ENCODE measurements at regions not wholly inside any gene's neighbourhood (a gene's known extent, or its start where the extent isn't known, plus 50 kb on each side); places are given as distances from the start of the nearest gene placed in this dataset.
A peak's percentile ranks its signal among the peaks of the same experiment; 100 is the strongest.
"Not testable (repeated sequence)": the region's sequence is repeated elsewhere in the genome, so short reads cannot be mapped to it uniquely, and the experiment has no call there.

DNA sequence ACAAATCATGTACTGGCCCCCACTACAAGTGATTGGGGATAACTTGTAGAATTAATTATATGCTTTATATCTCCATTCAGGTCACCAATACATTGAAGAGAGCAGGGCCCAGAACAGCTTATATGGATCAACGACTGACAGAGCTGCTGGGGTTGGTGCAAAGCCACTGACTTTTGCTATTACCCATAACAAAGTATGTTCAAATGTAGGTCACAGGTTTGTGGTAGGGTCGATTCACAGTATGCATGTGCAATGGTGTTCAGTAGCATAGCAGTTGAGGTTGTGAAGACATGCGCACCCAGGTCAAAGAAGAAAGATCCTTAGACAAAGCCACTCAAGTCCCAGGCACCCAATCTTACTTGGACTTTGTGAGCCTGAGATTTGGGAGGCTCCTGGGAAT is 110.6 kb downstream of the NBPF8 start:
- H3K27me3 Mint-ChIP-seq (ENCODE audit: insufficient read depth, unreplicated experiment); intact Hi-C loops (cut with micrococcal nuclease; ENCODE audit: unreplicated experiment); H3K27me3 ChIP-seq (replicated peaks; ENCODE audit: control insufficient read depth, insufficient read depth, low read length); POLR2A ChIA-PET; H3K36me3 ChIP-seq (ENCODE audit: control insufficient read depth, insufficient read depth, low read length); H3K4me1 ChIP-seq; H3K4me3 Mint-ChIP-seq (ENCODE audit: unreplicated experiment); BruUV-seq (replicated peaks); CTCF ChIA-PET; H3K27ac Mint-ChIP-seq (ENCODE audit: unreplicated experiment); H3K36me3 Mint-ChIP-seq (ENCODE audit: insufficient read depth, unreplicated experiment); H3K4me3 ChIP-seq (ENCODE audit: low read depth, low read length); H3K9me3 ChIP-seq; H3K4me1 Mint-ChIP-seq (ENCODE audit: low read depth, unreplicated experiment); H3K9me3 Mint-ChIP-seq (ENCODE audit: unreplicated experiment); DNase-seq: not testable (repeated sequence)

DNA sequence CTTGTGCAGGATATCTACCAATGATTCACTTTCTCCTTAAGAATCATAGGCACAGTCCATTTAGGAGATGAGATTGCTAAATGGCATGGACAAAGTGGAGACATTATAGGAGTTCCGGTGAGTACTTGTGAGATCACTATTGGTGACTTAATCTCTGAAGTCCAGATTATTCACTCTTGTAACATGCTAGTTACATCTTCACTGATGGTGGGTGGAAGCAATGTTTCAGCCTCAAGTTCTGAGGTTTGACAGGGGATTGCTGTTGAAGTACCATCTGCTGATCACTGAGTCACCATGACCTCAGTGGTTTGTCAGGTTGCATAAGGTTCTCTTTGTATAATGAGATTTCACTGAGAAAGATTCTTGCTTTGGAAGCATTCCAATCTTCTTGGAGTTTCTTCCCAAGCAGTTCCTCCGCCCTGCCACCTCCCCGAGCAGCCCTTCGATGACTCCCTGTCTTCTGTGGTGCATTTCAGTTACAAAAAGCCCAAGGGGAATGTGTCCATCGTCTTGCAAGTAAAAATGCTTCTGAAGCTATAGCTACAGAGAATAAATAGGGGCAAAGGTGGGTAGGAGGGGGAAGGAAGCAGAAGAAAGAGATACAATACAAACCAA is 114.7 kb downstream of the NBPF8 start:
- H3K27me3 Mint-ChIP-seq (ENCODE audit: insufficient read depth, unreplicated experiment); H3K4me3 ChIP-seq (ENCODE audit: low read depth, low read length); H3K4me3 Mint-ChIP-seq (ENCODE audit: unreplicated experiment); H3K27me3 ChIP-seq (replicated peaks; ENCODE audit: control insufficient read depth, insufficient read depth, low read length); H3K36me3 ChIP-seq (ENCODE audit: control insufficient read depth, insufficient read depth, low read length); H3K4me1 ChIP-seq; H3K36me3 Mint-ChIP-seq (ENCODE audit: insufficient read depth, unreplicated experiment); H3K27ac Mint-ChIP-seq (ENCODE audit: unreplicated experiment); CTCF ChIA-PET; H3K4me1 Mint-ChIP-seq (ENCODE audit: low read depth, unreplicated experiment); H3K9me3 Mint-ChIP-seq (ENCODE audit: unreplicated experiment); H3K9me3 ChIP-seq; BruUV-seq (replicated peaks); POLR2A ChIA-PET; intact Hi-C loops (cut with micrococcal nuclease; ENCODE audit: unreplicated experiment); DNase-seq: not testable (repeated sequence)

DNA sequence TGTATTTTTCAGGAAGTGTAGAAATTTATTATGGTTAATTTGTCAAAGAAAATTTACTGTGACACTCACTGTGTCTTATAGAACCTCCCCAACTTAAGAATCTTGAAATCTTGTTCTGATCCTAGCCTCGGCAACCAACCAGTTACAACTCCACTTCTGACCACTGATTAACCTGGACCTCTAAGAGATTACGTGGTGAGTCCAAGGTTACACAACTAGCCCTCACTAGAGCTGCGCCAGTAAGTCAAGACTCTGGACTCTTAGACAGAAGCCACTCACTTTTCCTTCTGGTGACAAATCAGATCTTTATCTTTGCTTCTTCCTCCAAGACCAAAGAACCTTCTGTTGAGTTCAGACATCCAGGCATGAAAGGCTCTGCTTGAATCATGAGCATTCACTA is 116.6 kb downstream of the NBPF8 start:
- intact Hi-C loops (cut with micrococcal nuclease; ENCODE audit: unreplicated experiment); H3K36me3 Mint-ChIP-seq (ENCODE audit: insufficient read depth, unreplicated experiment); H3K9me3 ChIP-seq; BruUV-seq (replicated peaks); H3K4me1 ChIP-seq; H3K4me1 Mint-ChIP-seq (ENCODE audit: low read depth, unreplicated experiment); H3K27ac Mint-ChIP-seq (ENCODE audit: unreplicated experiment); H3K9me3 Mint-ChIP-seq (ENCODE audit: unreplicated experiment); H3K4me3 Mint-ChIP-seq (ENCODE audit: unreplicated experiment); H3K4me3 ChIP-seq (ENCODE audit: low read depth, low read length); H3K36me3 ChIP-seq (ENCODE audit: control insufficient read depth, insufficient read depth, low read length); CTCF ChIA-PET; H3K27me3 ChIP-seq (replicated peaks; ENCODE audit: control insufficient read depth, insufficient read depth, low read length); POLR2A ChIA-PET; H3K27me3 Mint-ChIP-seq (ENCODE audit: insufficient read depth, unreplicated experiment): not testable (repeated sequence)
- peak in 1 of 2 experiments; percentile 39 for DNase-seq

DNA sequence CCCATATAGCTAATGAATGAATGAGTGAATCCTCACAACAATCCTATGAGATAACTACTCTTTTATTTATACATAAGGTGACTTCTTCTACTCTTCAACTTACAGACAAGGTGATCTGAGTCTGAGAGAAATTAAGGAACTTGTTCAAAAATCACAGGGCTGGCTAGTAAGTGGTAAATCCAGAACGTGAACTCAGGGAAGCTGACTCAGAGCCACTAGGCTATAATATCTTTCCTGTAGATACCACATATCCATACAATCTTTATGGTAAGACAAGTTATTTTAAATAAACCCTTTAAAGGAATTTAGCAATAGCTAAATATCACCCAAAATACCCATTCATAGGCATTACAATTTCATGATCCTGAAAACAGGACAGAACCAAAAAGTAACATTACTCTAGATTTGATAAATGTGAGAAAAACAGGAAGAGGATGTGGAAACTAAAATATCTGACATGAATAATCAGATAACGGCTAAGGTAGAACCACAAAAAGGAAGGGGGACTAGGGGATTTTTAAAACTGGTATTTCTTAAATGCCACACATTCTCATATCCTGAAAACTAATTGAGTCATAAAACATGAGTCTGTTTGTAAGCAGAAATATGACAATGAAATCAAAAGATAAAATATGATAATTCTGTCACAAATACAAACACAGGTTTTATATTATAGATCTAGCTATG is 119.7 kb downstream of the NBPF8 start:
- H3K27ac Mint-ChIP-seq (ENCODE audit: unreplicated experiment); DNase-seq; H3K4me3 ChIP-seq (ENCODE audit: low read depth, low read length); H3K4me1 ChIP-seq; H3K27me3 Mint-ChIP-seq (ENCODE audit: insufficient read depth, unreplicated experiment); H3K36me3 Mint-ChIP-seq (ENCODE audit: insufficient read depth, unreplicated experiment); H3K27me3 ChIP-seq (replicated peaks; ENCODE audit: control insufficient read depth, insufficient read depth, low read length); H3K9me3 Mint-ChIP-seq (ENCODE audit: unreplicated experiment); H3K9me3 ChIP-seq; BruUV-seq (replicated peaks); H3K36me3 ChIP-seq (ENCODE audit: control insufficient read depth, insufficient read depth, low read length); H3K4me1 Mint-ChIP-seq (ENCODE audit: low read depth, unreplicated experiment); intact Hi-C loops (cut with micrococcal nuclease; ENCODE audit: unreplicated experiment); CTCF ChIA-PET; POLR2A ChIA-PET; H3K4me3 Mint-ChIP-seq (ENCODE audit: unreplicated experiment): not testable (repeated sequence)

DNA sequence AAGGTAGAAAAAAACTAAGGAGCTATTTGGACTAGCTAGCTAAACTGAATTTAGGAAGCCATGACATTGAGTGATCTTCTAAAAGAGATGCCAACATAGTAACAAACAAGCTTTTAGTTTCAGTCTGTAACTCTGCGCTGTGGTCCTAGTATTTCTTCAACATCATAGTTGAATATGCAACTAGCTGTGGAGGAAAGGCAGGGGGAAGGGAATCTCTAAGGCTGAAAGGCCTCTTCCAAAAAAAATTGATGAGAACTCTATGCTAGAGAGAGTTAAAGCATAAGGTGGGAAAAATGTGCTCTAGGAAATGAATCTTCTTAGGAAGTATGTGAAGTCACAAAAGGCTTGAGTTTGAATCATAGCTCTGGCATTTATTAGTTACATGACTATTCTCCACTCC is 120.2 kb downstream of the NBPF8 start:
- H3K36me3 Mint-ChIP-seq (ENCODE audit: insufficient read depth, unreplicated experiment); H3K4me3 Mint-ChIP-seq (ENCODE audit: unreplicated experiment); BruUV-seq (replicated peaks); H3K4me1 ChIP-seq; H3K4me1 Mint-ChIP-seq (ENCODE audit: low read depth, unreplicated experiment); H3K9me3 Mint-ChIP-seq (ENCODE audit: unreplicated experiment); CTCF ChIA-PET; H3K27me3 ChIP-seq (replicated peaks; ENCODE audit: control insufficient read depth, insufficient read depth, low read length); H3K36me3 ChIP-seq (ENCODE audit: control insufficient read depth, insufficient read depth, low read length); POLR2A ChIA-PET; H3K27ac Mint-ChIP-seq (ENCODE audit: unreplicated experiment); H3K27me3 Mint-ChIP-seq (ENCODE audit: insufficient read depth, unreplicated experiment); H3K4me3 ChIP-seq (ENCODE audit: low read depth, low read length); DNase-seq; intact Hi-C loops (cut with micrococcal nuclease; ENCODE audit: unreplicated experiment); H3K9me3 ChIP-seq: not testable (repeated sequence)

- DNase-seq; H3K4me3 ChIP-seq (ENCODE audit: low read depth, low read length); H3K4me3 Mint-ChIP-seq (ENCODE audit: unreplicated experiment); H3K9me3 Mint-ChIP-seq (ENCODE audit: unreplicated experiment); H3K27me3 Mint-ChIP-seq (ENCODE audit: insufficient read depth, unreplicated experiment); BruUV-seq (replicated peaks); H3K36me3 ChIP-seq (ENCODE audit: control insufficient read depth, insufficient read depth, low read length); intact Hi-C loops (cut with micrococcal nuclease; ENCODE audit: unreplicated experiment); H3K4me1 ChIP-seq; H3K9me3 ChIP-seq; H3K4me1 Mint-ChIP-seq (ENCODE audit: low read depth, unreplicated experiment); H3K27me3 ChIP-seq (replicated peaks; ENCODE audit: control insufficient read depth, insufficient read depth, low read length); POLR2A ChIA-PET; H3K27ac Mint-ChIP-seq (ENCODE audit: unreplicated experiment); CTCF ChIA-PET; H3K36me3 Mint-ChIP-seq (ENCODE audit: insufficient read depth, unreplicated experiment): not testable (repeated sequence)
Measured at GRCh38 chr1:120541394-120541793, 126.6 kb downstream of the NBPF8 start.

DNA sequence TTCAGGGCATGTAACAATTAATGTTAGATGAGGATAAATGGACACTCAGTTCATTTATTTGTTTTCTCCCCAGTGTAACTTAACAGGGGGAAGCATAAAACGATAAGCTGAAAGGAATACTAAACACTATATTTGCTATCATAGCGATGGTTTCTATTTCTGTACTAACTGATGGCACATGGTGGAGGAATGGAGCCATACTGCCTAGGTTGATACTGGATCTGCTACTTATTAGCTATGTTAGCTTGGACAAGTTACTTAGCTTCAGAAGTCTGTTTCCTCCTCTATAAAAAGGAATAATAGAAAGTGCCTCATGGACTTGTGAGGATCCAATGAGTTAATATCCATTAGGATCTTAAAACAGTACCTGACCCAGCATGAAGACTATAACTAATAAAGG is 127.5 kb downstream of the NBPF8 start:
- H3K27me3 ChIP-seq (replicated peaks; ENCODE audit: control insufficient read depth, insufficient read depth, low read length); intact Hi-C loops (cut with micrococcal nuclease; ENCODE audit: unreplicated experiment); CTCF ChIA-PET: not testable (repeated sequence)

More for the DNA sequence above, 127.5 kb downstream of the NBPF8 start:
- H3K4me3 ChIP-seq (ENCODE audit: low read depth, low read length); H3K36me3 Mint-ChIP-seq (ENCODE audit: insufficient read depth, unreplicated experiment); H3K4me1 Mint-ChIP-seq (ENCODE audit: low read depth, unreplicated experiment); POLR2A ChIA-PET; DNase-seq; H3K27ac Mint-ChIP-seq (ENCODE audit: unreplicated experiment); H3K9me3 ChIP-seq; H3K4me3 Mint-ChIP-seq (ENCODE audit: unreplicated experiment); H3K9me3 Mint-ChIP-seq (ENCODE audit: unreplicated experiment); H3K27me3 Mint-ChIP-seq (ENCODE audit: insufficient read depth, unreplicated experiment); BruUV-seq (replicated peaks); H3K36me3 ChIP-seq (ENCODE audit: control insufficient read depth, insufficient read depth, low read length); H3K4me1 ChIP-seq: not testable (repeated sequence)

Measured in Caco-2 (cell line).